GM18517 (cell line): ENCODE measurements at regions not wholly inside any gene's neighbourhood (a gene's known extent, or its start where the extent isn't known, plus 50 kb on each side); places are given as distances from the start of the nearest gene placed in this dataset.

ENCODE experiments used
- ATAC-seq: cut with Tn5 transposase; IDR thresholded peaks from one replicate; pipeline ENCODE4 v1.9.1; 2021; ENCODE audit warnings: mild to moderate bottlenecking, moderate library complexity; ENCODE audit not compliant: unreplicated experiment

DNA sequence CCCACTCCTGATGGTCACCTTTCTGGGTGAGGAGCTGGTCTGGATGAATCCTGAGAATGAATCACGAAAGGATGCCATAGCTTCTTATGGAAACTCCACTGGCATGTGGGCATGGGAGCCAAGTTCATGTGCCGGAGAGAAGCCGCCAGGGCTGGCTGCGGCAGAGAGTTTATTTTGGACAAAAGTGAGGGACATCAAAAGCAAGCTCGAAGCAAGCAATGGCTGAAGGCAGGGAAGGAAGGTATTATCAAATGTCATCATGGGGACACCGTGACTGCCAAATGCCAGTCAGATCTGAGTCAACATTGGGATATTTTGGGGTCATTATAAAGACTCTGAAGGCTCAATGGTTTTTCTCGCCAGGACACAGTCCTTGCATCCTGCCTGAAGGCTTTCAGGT lies 249.1 kb downstream of the QKI start:
- no peak for ATAC-seq

DNA sequence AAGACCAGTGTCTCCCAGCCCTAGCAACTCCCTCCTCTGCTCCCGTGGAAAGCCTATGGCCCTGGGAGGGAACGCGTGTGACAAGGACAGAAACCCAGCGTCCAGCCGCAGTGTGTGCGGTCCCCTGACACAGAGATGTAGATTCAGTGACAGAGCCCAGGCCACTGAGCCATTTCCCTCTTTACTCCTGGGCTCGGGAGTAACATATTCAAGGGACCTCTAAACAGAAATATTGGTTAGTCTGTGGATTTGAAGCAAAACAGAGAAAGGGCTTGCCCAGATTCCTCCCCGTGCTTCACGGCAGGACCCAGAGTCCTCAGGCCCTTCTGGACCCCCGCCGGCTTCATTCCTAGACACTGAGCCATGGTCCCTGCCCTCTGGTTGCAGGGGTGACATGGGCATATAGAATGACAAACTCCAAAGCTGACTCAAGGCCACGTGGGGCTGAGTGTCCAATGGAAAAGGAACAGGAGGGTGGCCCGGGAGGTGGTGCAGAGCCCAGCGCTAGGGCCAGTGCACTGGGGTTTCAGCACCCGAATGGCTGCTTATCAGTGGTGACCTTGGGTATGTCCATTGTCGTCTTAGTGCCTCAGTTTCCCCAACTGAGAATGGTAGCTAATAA lies 248.2 kb downstream of the QKI start:
- no peak for ATAC-seq

DNA sequence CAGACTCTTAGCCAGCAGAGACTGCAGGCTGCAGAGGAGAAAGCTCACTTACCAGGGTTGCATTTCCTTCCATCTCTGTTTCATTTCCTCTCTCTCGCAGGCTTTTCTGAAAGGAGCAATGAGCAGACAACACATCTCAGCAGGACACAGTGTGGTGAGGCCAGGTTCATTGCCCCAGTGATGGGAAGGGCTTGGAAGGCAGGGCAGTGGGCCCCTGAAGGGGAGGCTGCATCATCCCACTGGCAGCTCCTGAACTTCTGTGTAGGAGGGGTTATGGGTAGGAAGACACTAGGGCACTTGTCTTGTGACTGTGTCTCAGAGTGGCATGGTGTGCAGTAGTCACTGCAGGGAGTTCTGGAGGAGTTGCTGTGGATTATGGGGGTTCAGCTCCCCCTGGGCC lies 246.8 kb downstream of the QKI start:
- ATAC-seq = peak; percentile 98

DNA sequence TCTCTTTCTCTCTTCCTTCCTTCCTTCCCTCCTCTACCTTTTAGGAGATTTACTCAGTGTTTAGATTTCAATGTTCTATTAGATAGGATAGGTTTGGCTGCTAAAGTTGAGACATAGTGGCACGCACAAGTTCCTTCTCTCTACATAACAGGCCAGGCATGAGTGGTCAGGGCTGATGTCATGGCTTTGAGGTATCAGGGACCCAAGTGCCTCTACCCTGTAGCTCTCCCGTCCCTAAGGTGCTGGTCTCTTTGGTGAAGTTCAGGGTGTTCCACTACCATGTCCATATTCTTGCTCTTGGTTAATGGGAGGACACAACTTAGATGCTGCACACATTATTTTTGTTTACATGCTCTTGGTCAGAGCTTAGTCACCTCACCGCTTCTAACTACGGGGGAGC lies 245.3 kb downstream of the QKI start:
- no peak for ATAC-seq

DNA sequence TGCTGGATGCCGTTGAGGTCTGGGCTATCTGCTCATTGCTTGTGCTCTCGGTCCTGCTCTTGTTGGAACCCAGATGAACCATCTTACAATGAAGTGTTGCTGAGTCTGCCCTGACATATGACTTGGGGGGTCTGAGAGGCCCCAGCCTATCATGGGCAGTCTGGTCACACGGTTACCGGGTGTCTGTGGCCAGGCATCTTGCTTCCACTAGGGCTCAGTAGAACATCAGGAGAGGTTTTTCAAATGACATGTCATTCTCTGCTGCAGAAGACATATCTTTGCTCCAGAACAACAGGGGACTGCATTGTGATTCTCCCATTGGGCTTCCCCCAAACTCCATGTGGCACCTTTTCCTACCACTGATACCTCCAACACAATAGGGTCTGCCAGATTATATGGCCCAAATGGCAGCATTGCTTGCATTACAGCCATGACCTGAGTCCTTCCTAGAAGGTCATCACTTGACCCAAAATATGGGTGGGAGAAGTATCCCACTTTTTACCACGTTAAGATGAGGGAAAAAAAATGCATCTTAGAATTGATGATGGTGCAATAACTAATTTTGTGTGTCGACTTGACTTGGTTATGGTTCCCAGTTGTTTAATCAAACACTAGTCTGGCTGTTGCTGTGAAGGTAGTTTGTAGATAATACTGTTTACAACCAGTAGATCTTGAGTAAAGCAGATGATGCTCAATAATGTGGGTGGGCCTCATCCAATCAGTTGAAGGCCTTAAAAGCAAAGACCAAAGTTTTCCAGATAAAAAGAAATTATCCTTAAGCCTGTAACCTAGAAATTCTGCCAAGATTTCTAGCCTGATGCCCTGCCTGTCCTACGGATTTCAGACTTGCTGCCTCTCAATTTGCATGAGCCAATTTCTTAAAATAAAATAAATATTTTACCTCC lies 241.0 kb downstream of the QKI start:
- no peak for ATAC-seq

DNA sequence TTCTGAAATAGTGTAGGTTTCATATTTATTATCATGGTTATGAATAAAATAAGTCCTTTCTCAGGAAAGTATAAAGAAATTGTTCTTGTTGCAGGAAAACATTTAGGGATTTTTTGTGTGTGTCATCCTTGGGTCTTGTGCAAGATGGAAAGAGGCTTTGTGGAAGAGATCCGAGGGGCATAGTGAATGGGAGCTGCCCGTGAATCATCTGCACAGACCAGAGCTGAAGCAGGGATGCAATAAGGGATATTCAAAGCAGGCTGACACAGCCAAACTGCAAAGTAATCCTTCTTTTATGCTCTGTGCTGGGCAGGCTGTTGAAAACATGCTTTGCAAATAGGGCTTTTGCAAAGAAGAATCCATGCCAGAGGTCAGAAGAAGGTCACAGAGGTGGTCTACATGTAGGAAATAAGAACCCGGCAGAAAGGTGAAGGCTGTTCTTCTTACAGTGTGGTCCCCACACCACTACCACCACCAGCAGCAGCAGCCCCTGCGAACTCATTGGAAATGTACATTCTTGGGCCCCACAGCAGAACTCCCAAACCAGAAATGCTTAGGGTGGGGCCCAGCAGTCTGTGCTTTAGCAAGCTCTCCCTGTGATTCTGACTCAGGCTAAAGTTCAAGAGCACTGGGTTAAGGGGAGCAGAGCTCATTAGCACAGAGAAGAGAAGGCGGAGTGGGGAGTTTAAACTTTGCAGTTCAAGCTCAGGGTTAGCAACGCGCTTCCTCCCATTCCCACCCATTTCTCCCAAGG lies 237.6 kb downstream of the QKI start:
- no peak for ATAC-seq

DNA sequence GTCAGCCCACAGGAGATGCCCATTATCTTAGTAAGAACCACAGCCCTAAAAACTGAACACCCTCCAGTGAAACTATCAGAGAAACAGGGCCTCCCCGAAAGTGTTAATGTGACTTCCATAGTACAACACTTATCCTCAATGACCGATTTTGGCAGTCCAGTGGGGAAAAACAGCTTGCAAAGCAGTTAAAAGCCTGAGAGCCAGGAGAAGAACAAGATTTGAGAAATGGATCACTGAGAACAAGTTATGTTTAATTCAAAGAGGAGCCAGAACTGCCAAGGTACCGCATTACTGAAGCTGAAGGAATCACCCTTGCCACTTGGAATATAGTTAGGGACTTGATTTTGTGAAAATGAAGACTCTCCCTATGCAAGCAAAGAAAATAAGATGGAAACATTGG lies 236.9 kb downstream of the QKI start:
- no peak for ATAC-seq

DNA sequence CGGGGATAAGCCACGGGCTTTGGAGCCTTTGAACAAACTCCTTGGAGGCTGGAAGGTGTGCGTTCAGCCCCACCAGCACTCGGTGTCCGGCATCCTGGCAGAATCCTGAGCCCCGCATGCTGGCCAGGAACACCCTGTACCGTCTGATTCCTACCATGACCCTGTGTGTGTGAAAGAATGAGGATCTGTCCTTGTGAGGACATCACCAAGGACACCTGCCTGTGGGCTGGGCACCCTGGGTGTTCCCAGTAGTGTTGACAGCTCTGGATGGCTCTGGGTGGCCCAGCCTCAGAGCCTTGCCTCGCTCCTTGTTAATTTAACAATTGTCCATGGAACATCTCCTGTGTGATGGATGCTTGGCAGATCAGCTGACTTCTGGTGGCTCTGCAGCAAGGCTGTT lies 234.3 kb downstream of the QKI start:
- ATAC-seq = no peak

DNA sequence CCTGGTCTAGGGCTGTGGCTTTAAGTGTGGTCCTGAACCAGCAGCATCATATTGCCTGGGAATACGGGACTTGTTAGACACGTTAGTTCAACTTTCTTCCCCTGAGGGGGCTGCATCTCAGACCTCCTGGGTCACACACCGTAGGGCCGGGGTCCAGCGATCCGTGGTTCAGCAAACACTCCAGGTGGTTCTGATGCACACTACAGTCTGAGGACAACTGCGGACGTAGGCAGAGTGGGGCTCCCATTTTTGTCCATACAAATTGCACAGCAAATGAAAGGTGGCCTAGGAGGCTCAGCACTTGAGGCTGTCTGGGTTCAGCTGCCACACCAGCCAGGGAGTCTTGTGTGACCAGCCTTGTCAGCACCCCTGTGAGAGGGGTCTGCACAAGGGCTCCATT lies 233.1 kb downstream of the QKI start:
- no peak for ATAC-seq

DNA sequence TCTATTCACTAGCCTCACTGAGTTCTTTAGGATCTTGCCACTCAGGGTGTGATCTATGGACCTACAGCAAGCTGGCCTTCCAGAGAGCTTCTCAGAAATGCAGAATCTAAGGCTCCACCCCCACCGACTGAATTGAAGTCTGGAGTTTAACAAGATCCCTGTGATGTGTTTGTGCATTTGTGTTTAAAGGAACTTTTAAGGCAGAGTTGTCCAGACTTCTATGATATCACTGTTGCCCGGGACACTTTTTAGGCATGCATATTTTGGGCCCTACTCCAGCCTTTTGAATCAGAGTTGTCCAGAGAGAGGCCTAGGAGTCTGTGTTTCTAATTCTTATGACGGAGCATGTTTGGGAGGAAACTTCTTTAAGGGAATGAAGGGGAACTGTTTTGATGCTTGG lies 232.3 kb downstream of the QKI start:
- ATAC-seq = no peak

DNA sequence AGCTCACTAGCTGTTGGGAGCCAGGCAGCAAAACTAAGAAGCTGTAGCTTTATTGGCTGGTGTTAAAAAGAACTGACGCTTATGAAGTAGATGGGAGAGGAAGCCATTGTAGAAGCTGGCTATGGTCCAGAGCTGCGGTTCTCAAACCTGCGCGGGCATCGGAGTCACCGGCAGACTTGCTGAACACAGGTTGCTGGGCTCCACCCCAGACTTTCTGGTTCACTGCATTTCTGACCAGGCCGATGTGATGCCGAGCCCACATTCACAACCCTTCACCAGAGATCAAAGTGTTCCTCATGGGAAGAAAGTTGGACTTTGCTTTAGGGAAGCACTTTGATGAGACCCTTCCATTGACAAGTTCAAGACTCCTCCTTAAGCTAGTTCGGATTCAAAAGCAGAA lies 231.6 kb downstream of the QKI start:
- no peak for ATAC-seq

DNA sequence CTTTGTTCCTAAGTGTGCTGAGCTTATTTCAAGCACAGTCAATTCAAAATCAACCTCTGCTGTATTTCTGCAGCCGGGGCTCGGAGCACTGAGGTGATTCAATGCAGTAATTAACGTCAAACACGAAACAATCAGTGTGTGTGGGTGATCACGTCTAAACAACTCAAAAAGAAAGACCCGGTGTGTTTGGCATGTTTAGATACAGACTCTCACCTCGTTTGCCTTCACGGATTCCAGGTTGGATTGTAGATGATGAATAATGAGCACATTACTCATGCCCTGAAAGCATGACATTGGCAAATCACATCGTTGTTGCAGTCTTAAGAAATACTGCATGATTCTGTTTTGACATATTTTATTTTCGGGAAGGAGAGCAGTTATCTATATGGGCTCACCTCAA lies 231.0 kb downstream of the QKI start:
- ATAC-seq = no peak

DNA sequence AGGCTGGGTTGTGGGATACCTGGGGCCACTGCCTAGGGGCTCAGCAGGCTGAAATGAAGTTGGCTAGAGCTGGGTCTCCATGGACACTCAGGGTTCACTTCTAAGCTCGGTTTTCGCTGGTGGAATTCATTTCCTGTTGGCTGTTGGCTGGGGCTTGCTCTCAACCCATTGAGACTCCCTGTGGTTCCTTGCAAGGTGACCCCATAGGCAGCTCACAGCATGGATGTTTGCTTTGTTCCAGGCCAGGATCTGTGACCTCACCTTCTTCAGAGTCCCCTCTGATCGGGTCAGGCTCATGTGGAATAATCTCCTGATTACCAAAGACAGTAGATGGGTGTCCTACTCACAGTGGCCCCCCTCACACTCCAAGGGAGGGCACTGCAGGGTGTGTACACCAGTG lies 229.3 kb downstream of the QKI start:
- ATAC-seq = no peak

DNA sequence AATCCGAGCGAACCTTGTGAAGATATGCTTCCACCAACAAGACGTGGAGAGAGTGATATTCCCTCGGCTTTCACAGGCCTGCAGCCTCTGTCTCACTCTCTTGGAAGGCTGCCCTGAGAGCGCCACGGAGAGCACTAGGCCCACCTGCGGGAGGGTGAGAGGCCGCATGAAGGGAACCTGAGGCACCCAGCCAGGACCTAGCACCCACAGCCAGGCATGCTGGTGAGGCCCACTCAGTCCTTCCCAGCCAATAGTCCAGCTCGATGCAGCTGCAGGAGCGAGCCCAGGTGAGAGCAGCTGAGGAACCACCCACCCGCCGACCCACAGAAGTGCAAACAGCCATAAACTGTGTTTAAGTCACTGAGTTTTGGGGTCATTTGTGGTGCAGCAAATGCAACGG lies 227.2 kb downstream of the QKI start:
- no peak for ATAC-seq

DNA sequence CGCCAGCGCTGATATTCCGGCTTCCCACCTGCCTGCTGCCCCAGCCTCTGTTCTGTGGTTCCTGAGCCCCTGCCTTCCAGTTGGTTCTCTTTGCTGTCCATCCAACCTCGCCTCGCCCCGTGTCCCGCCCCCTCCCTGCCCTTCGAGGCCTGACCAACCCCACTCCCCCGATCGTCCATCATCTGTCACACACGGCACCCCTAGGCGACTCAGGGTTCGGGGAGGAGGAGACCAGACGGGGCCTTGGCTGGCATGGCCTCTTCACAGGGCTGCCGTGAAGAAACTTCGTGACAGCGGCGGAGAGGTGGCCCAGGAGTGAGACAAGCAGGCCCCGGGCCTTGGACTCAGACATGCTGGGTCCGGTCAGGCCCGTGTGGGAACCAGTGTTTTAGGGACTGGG lies 226.1 kb downstream of the QKI start:
- ATAC-seq = no peak

DNA sequence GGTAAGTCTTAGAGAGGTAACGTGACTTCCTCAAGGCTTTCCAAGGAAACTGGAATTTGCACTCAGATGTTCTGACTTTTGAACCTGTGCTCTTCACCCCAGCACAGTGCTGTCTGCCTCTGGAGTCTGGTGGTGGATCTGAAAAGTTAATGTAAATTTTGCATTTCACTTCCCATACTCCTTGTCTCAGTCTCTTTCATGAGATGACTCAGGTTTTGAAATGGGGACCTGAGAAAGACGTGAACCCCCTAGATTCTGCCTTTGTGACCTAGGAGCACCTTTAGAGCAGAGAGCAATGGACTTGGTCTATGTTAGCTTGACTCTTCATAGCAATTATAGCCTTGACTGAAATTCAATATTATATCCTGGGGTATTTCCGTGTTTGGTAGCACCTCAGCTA lies 223.0 kb downstream of the QKI start:
- peak; percentile 91 for ATAC-seq

DNA sequence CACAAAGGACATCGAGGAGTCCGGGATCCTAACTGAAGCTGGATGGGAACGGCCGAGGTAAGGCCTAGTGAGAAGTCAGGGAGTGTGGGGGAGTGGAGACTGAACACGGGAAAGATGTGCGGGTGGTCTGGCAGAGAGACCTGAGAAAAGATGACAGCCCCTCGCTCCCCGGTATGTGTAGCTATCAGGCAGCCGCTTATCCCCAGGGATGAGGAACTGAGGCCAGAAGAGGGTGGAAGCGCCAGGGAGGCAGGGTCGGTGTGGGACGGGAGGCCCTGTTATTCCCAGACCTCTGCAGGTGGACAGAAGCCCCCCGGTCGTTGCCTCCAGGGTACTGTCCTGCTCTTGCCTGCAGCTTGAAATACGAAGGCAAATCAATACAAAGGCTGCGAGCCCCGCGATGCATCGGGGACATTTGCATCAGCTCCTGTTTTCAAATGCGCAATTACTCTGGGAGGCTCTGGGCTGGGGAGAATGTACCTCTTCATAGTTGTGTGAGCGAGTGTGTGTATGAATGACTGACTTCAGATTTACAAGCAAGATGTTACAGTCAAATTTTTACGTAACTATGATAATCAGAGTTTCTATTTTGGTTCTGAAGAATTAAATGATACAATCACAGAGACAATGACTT lies 221.3 kb downstream of the QKI start:
- no peak for ATAC-seq

DNA sequence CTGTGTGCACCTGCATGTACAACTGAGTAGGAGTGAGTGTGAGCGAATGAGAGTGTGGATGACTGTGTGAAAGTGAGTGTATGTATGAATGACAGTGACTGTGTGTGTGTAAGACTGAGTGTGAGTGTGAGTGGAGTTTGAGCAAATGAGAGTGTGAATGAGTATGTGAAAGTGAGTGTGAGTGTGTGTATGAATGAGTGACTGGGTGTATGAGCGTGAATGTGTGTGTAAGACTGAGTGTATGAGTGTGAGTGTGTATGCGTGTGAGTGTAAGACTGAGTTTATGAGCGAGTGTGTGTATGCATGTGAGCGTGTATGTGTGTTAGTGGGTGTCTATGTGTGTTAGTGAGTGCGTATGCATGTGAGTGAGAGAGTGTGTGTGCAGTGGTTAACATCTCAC lies 220.8 kb downstream of the QKI start:
- ATAC-seq = no peak

DNA sequence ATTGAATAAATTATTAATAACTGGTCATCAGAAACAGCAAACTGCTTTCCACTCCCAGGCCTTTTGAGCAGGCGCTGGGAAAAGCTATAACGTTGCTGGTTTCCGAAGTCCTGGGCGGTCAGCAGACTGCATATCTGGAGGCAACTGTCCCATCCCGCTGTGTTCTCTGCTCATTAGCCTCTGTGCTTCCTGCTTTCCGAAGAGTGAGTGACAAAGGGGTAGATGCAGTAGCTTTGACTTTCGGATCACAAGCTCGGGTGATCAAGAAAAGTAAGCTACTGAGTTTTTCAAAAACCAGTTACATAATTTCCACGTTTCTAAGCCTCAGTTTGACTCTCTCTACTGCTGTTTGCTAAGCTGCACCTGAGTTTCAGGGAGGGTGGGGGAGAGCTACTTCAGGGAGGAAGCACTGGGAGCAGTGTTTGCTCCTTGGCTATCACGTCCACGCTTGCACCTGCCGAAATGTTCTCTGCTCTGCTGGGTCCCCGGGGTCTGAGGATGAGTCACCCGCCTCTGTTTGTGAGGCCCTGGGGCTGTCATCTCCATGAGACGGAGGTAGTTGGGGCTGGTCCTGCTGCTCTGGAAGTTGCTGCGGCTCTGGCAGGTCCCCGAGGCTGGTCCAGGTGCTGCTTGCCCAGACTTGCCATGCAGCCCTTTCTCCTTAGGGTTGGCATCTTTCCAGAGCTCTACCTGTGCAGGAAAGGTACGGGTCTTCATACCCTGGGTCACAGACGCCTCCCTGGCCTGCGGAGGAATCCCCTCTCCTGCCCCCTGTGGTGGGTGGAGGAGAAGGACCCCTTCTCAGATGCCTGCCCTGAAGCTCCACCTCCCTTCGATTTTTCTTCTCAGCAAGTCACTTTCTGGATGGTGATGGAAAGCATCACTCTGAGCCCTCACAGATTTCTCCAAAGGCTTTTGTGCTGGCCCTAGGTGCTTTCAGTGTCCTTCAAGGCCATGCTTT lies 220.0 kb downstream of the QKI start:
- ATAC-seq = no peak

DNA sequence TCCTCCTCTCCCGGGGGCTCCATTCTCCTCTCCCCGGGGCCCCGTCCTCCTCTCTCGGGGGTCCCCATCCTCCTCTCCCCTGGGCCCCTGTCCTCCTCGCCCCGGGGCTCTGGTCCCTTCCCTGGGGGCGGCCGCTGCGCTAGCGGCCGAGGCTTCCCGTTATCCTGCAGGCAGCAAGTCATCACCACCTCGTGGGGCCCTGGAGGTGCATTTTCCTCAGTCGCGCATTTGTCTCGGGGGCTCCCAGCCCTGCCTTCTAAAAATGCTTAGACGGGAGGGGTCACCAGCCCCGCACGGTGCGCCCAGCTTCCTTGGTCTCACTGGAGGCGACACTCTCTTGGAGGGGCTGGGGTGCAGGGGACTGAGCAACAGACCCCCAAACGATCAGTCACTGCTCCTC lies 216.5 kb downstream of the QKI start:
- ATAC-seq = no peak
